ENCODE measurements at regions not wholly inside any gene's neighbourhood (a gene's known extent, or its start where the extent isn't known, plus 50 kb on each side); places are given as distances from the start of the nearest gene placed in this dataset.

DNA sequence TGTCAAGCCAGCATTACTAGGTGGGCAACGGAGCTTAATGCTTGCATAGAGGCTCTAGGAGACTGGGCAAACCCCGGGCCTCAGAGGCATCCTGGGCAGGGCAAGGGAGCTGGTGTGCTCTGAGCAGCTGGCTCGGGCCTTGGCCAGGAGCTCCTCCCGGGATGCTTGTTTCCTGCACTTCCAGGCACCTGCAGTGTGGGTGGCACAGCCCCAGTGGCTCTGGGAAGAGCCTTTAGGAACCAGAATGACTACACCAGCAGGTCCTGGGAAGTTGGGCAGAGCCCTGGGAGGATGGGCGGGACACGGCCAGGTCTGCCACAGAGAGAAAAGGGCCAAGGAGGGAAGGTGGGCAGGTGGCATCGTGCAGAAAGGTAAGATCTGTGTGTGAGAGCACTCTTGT lies 80.4 kb upstream of the CD93 start:
- no peak overlapping the region for H3K27ac ChIP-seq (ENCODE audit: insufficient read depth in 1 of 2, low read depth in 1 of 2, low read length in 2 of 2, poor library complexity in 1 of 2, severe bottlenecking in 2 of 2)
- no peak for DNase-seq
- no peaks in the 10 kb centered on the region for H3K9me3 ChIP-seq (ENCODE audit: control extremely low read depth in 1 of 5, control insufficient read depth in 4 of 5, insufficient read depth in 2 of 5, low read depth in 1 of 5, low read length in 4 of 5)
- POLR2A ChIA-PET, result no interaction called here
- CTCF ChIA-PET, result interaction anchor here (1.3 kb wide), 1 partner anchor 13 kb away, joined by 4 read pairs; no protein-coding TSS in a partner anchor
- no peaks in the 10 kb centered on the region for H3K27me3 ChIP-seq (replicated peaks in 2 of 5; ENCODE audit: control insufficient read depth in 4 of 5, insufficient read depth in 5 of 5, low read length in 4 of 5)
- H3K4me3 ChIP-seq (ENCODE audit: control insufficient read depth in 1 of 7, extremely low read depth in 1 of 7, insufficient read depth in 4 of 7, low read depth in 2 of 7, low read length in 6 of 7), result no peak overlapping the region
- WGBS (ENCODE audit: insufficient coverage), result 100% methylated on average over 4 of the region's 7 CpGs
- H3K4me1 ChIP-seq (ENCODE audit: control extremely low read depth in 1 of 4, control insufficient read depth in 4 of 4, insufficient read depth in 4 of 4, low read length in 3 of 4), result peaks cover 0 to 15% (median 9%) of the 10 kb centered on the region in 4 experiments
- no peaks in the 10 kb centered on the region for H3K36me3 ChIP-seq (ENCODE audit: control insufficient read depth in 4 of 4, insufficient read depth in 4 of 4, low read length in 3 of 4)

DNA sequence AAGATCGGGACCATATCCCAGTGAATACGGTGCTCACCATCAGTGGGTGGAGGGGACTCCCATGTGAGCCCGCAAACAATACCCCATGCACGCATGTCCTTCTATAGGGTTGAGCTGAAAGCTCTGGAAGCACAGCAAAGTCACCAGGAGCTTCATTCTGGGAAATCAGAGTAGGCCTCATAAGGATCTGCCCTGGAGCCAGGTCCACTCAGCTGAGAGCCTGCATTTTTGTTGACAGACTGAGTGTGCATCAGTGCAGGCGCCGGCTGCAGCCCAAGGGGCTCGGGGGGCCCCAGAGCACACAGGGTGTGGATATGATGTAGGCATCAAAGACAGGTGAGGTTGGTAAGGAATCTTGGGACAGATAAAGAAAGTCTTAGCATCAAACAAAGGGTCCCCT lies 79.8 kb upstream of the CD93 start:
- H3K36me3 ChIP-seq (ENCODE audit: control insufficient read depth in 4 of 4, insufficient read depth in 4 of 4, low read length in 3 of 4), result no peaks in the 10 kb centered on the region
- peaks cover 0 to 21% (median 15%) of the 10 kb centered on the region in 4 experiments for H3K4me1 ChIP-seq (ENCODE audit: control extremely low read depth in 1 of 4, control insufficient read depth in 4 of 4, insufficient read depth in 4 of 4, low read length in 3 of 4)
- H3K4me3 ChIP-seq (ENCODE audit: control insufficient read depth in 1 of 7, extremely low read depth in 1 of 7, insufficient read depth in 4 of 7, low read depth in 2 of 7, low read length in 6 of 7), result no peak overlapping the region
- no peak for DNase-seq
- no peaks in the 10 kb centered on the region for H3K9me3 ChIP-seq (ENCODE audit: control extremely low read depth in 1 of 5, control insufficient read depth in 4 of 5, insufficient read depth in 2 of 5, low read depth in 1 of 5, low read length in 4 of 5)
- H3K27me3 ChIP-seq (replicated peaks in 2 of 5; ENCODE audit: control insufficient read depth in 4 of 5, insufficient read depth in 5 of 5, low read length in 4 of 5), result no peaks in the 10 kb centered on the region
- POLR2A ChIA-PET, result no interaction called here
- CTCF ChIA-PET, result interaction anchor here (1.3 to 1.7 kb wide), 2 partner anchors 14 to 114 kb away, joined by 4 to 6 read pairs; no protein-coding TSS in a partner anchor
- no peak overlapping the region for H3K27ac ChIP-seq (ENCODE audit: insufficient read depth in 1 of 2, low read depth in 1 of 2, low read length in 2 of 2, poor library complexity in 1 of 2, severe bottlenecking in 2 of 2)
- WGBS (ENCODE audit: insufficient coverage), result 98% methylated on average over 7 of the region's 7 CpGs

DNA sequence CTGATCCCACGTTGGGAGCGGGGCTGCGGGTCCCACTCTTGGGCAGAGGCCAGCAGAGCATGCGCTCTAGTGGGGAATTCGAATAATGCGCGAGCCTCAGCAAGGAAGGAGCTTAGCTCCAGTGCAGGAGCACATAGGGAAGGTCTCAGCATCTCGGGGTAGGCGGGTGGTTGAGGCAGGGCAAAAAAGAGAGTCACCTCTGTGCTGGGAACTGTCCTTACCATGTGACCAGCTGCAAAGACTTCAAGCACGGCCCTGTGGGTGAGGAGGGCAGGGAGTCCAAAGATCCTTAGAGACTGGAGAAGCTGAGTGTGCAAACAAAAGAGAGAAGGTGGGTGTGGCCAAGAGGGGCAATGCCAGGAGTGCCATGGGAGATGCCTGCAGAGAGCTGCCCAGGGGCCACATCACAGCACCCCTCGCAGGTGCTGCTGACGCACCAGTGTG lies 79.2 kb upstream of the CD93 start:
- H3K9me3 ChIP-seq (ENCODE audit: control extremely low read depth in 1 of 5, control insufficient read depth in 4 of 5, insufficient read depth in 2 of 5, low read depth in 1 of 5, low read length in 4 of 5), result no peaks in the 10 kb centered on the region
- H3K27me3 ChIP-seq (replicated peaks in 2 of 5; ENCODE audit: control insufficient read depth in 4 of 5, insufficient read depth in 5 of 5, low read length in 4 of 5), result no peaks in the 10 kb centered on the region
- CTCF ChIA-PET, result interaction anchor here (0.7 to 2.3 kb wide), 4 partner anchors 10 to 114 kb away, joined by 3 to 6 read pairs (median 5); no protein-coding TSS in a partner anchor
- H3K36me3 ChIP-seq (ENCODE audit: control insufficient read depth in 4 of 4, insufficient read depth in 4 of 4, low read length in 3 of 4), result no peaks in the 10 kb centered on the region
- 85% methylated on average over 6 of the region's 12 CpGs for WGBS (ENCODE audit: insufficient coverage)
- POLR2A ChIA-PET, result no interaction called here
- no peak for DNase-seq
- no peak overlapping the region for H3K4me3 ChIP-seq (ENCODE audit: control insufficient read depth in 1 of 7, extremely low read depth in 1 of 7, insufficient read depth in 4 of 7, low read depth in 2 of 7, low read length in 6 of 7)
- no peak overlapping the region for H3K27ac ChIP-seq (ENCODE audit: insufficient read depth in 1 of 2, low read depth in 1 of 2, low read length in 2 of 2, poor library complexity in 1 of 2, severe bottlenecking in 2 of 2)
- H3K4me1 ChIP-seq (ENCODE audit: control extremely low read depth in 1 of 4, control insufficient read depth in 4 of 4, insufficient read depth in 4 of 4, low read length in 3 of 4), result peaks cover 0 to 27% (median 21%) of the 10 kb centered on the region in 4 experiments

DNA sequence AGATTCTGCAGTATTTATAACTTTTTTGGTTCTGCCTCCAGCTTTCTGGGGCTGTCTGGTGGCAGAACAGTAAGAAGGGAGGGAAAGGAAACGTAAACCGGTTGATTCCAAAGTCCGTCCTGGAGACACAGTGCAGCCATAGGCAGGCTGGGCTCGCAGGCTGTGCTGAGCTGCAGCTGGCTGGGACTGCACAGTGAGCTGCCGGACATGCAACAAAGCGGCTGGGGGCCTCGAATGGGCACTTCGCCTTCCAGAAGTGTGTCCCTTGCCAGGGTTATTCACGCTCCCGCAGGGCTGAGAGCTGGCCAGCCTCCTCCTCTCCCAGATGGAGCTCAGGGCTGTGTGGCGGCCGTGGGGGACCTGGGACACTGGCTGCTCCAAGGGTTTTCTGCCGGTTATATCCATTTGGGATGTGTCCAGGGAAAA lies 78.1 kb upstream of the CD93 start:
- Histone ChIP-seq H3K4me1 (ENCODE audit: control extremely low read depth in 1 of 4, control insufficient read depth in 4 of 4, insufficient read depth in 4 of 4, low read length in 3 of 4) (peaks cover 8 to 38% (median 30%) of the 10 kb centered on the region in 4 experiments), H3K36me3 (ENCODE audit: control insufficient read depth in 4 of 4, insufficient read depth in 4 of 4, low read length in 3 of 4) (no peaks in the 10 kb centered on the region), H3K27me3 (replicated peaks in 2 of 5; ENCODE audit: control insufficient read depth in 4 of 5, insufficient read depth in 5 of 5, low read length in 4 of 5) (no peaks in the 10 kb centered on the region), H3K9me3 (ENCODE audit: control extremely low read depth in 1 of 5, control insufficient read depth in 4 of 5, insufficient read depth in 2 of 5, low read depth in 1 of 5, low read length in 4 of 5) (no peaks in the 10 kb centered on the region), H3K27ac (ENCODE audit: insufficient read depth in 1 of 2, low read depth in 1 of 2, low read length in 2 of 2, poor library complexity in 1 of 2, severe bottlenecking in 2 of 2) (no peak overlapping the region), H3K4me3 (ENCODE audit: control insufficient read depth in 1 of 7, extremely low read depth in 1 of 7, insufficient read depth in 4 of 7, low read depth in 2 of 7, low read length in 6 of 7) (no peak overlapping the region)
- ChIA-PET POLR2A (no interaction called here), CTCF (interaction anchor here (0.7 to 2.3 kb wide), 6 partner anchors 11 to 113 kb away, joined by 3 to 6 read pairs (median 4); no protein-coding TSS in a partner anchor)
- WGBS (ENCODE audit: insufficient coverage), result 94% methylated on average over 11 of the region's 13 CpGs
- DNase-seq, result no peak

DNA sequence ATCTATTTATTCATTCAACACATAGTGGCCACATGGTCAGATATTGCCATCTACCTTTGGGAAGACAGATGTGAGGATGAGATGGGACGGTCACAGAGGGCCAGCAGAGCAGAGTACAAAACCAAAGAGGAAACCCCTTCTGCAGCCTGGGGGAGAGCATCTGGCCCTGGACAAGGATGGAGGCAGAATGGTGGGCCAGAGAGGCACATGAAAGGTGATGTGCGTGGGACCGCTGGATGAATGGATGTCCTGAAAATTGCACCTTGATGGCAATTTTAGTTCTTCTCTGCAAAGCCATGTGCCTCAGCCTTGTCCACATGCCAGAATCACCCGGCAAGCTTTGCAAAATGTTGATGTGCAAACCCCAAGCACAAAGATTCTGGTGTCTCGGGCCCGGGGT lies 77.4 kb upstream of the CD93 start:
- ChIA-PET CTCF (interaction anchor here (1.1 to 2.3 kb wide), 3 partner anchors 11 to 21 kb away, joined by 3 to 6 read pairs (median 6); no protein-coding TSS in a partner anchor), POLR2A (no interaction called here)
- no peak overlapping the region for H3K27ac ChIP-seq (ENCODE audit: insufficient read depth in 1 of 2, low read depth in 1 of 2, low read length in 2 of 2, poor library complexity in 1 of 2, severe bottlenecking in 2 of 2)
- peaks cover 9 to 44% (median 33%) of the 10 kb centered on the region in 4 experiments for H3K4me1 ChIP-seq (ENCODE audit: control extremely low read depth in 1 of 4, control insufficient read depth in 4 of 4, insufficient read depth in 4 of 4, low read length in 3 of 4)
- H3K4me3 ChIP-seq (ENCODE audit: control insufficient read depth in 1 of 7, extremely low read depth in 1 of 7, insufficient read depth in 4 of 7, low read depth in 2 of 7, low read length in 6 of 7), result no peak overlapping the region
- WGBS (ENCODE audit: insufficient coverage), result 100% methylated on average over 6 of the region's 6 CpGs
- no peaks in the 10 kb centered on the region for H3K27me3 ChIP-seq (replicated peaks in 2 of 5; ENCODE audit: control insufficient read depth in 4 of 5, insufficient read depth in 5 of 5, low read length in 4 of 5)
- no peak for DNase-seq
- H3K9me3 ChIP-seq (ENCODE audit: control extremely low read depth in 1 of 5, control insufficient read depth in 4 of 5, insufficient read depth in 2 of 5, low read depth in 1 of 5, low read length in 4 of 5), result no peaks in the 10 kb centered on the region
- no peaks in the 10 kb centered on the region for H3K36me3 ChIP-seq (ENCODE audit: control insufficient read depth in 4 of 4, insufficient read depth in 4 of 4, low read length in 3 of 4)

DNA sequence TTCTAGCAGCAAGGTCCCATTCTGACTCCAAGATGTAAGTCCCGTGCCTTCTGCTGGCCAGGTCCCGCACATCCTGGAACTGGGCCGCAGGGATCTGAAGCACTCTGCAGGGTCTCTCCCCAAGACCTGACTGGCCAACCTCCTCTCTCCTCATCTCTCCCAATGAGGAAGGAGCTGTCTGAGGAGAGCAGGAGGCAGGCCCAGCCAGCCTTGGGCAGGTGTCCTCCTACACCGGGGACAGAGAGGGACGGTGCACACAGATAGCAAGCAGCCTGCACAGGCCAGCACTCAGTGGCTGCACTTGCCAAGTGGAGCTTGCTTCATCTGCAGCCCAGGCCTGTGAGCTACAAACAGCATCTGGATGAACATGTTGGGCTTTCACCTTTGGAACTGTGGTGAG lies 76.8 kb upstream of the CD93 start:
- 100% methylated on average over 3 of the region's 5 CpGs for WGBS (ENCODE audit: insufficient coverage)
- H3K27ac ChIP-seq (ENCODE audit: insufficient read depth in 1 of 2, low read depth in 1 of 2, low read length in 2 of 2, poor library complexity in 1 of 2, severe bottlenecking in 2 of 2), result no peak overlapping the region
- H3K9me3 ChIP-seq (ENCODE audit: control extremely low read depth in 1 of 5, control insufficient read depth in 4 of 5, insufficient read depth in 2 of 5, low read depth in 1 of 5, low read length in 4 of 5), result no peaks in the 10 kb centered on the region
- POLR2A ChIA-PET, result no interaction called here
- CTCF ChIA-PET, result interaction anchor here (2.2 to 2.3 kb wide), 2 partner anchors 12 to 16 kb away, joined by 6 read pairs; no protein-coding TSS in a partner anchor
- no peak overlapping the region for H3K4me3 ChIP-seq (ENCODE audit: control insufficient read depth in 1 of 7, extremely low read depth in 1 of 7, insufficient read depth in 4 of 7, low read depth in 2 of 7, low read length in 6 of 7)
- no peaks in the 10 kb centered on the region for H3K27me3 ChIP-seq (replicated peaks in 2 of 5; ENCODE audit: control insufficient read depth in 4 of 5, insufficient read depth in 5 of 5, low read length in 4 of 5)
- H3K36me3 ChIP-seq (ENCODE audit: control insufficient read depth in 4 of 4, insufficient read depth in 4 of 4, low read length in 3 of 4), result no peaks in the 10 kb centered on the region
- peaks cover 9 to 51% (median 33%) of the 10 kb centered on the region in 4 experiments for H3K4me1 ChIP-seq (ENCODE audit: control extremely low read depth in 1 of 4, control insufficient read depth in 4 of 4, insufficient read depth in 4 of 4, low read length in 3 of 4)
- no peak for DNase-seq

DNA sequence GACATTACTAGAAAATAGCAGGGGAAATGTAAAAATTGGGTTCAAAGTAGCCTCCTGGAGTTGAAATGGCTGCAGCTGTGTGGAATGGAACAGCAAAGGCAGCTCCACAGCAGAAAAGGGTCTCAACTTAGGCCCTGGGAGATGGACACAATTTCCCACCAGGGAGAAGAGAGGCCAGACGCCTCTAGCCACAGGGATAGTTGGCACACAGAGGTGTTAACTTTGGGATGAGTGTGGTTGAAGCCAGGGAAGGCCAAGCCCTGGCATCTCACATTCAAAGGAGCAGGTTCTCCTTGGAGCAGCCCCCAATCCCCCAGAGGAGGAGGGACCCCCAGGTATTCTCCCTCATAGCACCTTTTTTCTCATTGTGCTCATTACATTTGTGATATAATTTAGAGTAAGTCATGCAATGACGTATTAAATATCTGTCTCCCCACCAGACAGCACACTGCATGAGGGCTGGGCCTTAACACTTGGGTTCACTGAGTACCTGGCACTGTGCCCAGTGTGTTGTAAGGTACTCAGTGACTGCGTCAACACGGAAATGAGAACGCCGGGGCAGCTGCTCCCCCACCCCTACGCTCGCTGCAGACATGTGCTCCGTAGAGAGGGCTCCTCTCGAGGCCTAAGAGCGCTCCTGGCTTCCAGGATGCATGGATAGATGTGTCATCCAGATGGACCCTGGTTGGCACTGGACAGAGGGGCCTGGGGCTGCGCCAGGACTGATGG lies 76.0 kb upstream of the CD93 start:
- Histone ChIP-seq H3K4me3 (ENCODE audit: control insufficient read depth in 1 of 7, extremely low read depth in 1 of 7, insufficient read depth in 4 of 7, low read depth in 2 of 7, low read length in 6 of 7) (peak overlapping the region in 1 of 7 experiments; percentile 38), H3K27ac (ENCODE audit: insufficient read depth in 1 of 2, low read depth in 1 of 2, low read length in 2 of 2, poor library complexity in 1 of 2, severe bottlenecking in 2 of 2) (no peak overlapping the region), H3K9me3 (ENCODE audit: control extremely low read depth in 1 of 5, control insufficient read depth in 4 of 5, insufficient read depth in 2 of 5, low read depth in 1 of 5, low read length in 4 of 5) (no peaks in the 10 kb centered on the region), H3K27me3 (replicated peaks in 2 of 5; ENCODE audit: control insufficient read depth in 4 of 5, insufficient read depth in 5 of 5, low read length in 4 of 5) (no peaks in the 10 kb centered on the region), H3K36me3 (ENCODE audit: control insufficient read depth in 4 of 4, insufficient read depth in 4 of 4, low read length in 3 of 4) (no peaks in the 10 kb centered on the region), H3K4me1 (ENCODE audit: control extremely low read depth in 1 of 4, control insufficient read depth in 4 of 4, insufficient read depth in 4 of 4, low read length in 3 of 4) (peaks cover 9 to 52% (median 33%) of the 10 kb centered on the region in 4 experiments)
- ChIA-PET CTCF (interaction anchor here (1.4 to 2.2 kb wide), 3 partner anchors 14 to 100 kb away, joined by 3 to 6 read pairs (median 5); no protein-coding TSS in a partner anchor), POLR2A (no interaction called here)
- DNase-seq, result peak in 2 of 3 donors; percentile 72 to 74
- WGBS (ENCODE audit: insufficient coverage), result 96% methylated on average over 10 of the region's 12 CpGs

Data from common myeloid progenitor, CD34-positive (primary cell).